NCI-H2107 treated with DMSO at 0.1 percent for 48 hours (cell line): ENCODE measurements at regions not wholly inside any gene's neighbourhood (a gene's known extent, or its start where the extent isn't known, plus 50 kb on each side); places are given as distances from the start of the nearest gene placed in this dataset.

Experiments
- DNase-seq: peaks from one replicate; lab custom pipeline; 2025; ENCODE audit not compliant: unreplicated experiment; lab: John Stamatoyannopoulos, UW

- DNase-seq = no peak
Observed at GRCh38 chr3:7897655-7898054, 604.0 kb upstream of the LMCD1 start.

GRCh38 chr3:7913283-7913682 lies 588.3 kb upstream of the LMCD1 start:
- no peak for DNase-seq

GRCh38 chr3:7915356-7915755 lies 586.3 kb upstream of the LMCD1 start:
- DNase-seq = no peak

- DNase-seq = no peak
Observed at GRCh38 chr3:7917443-7918151, 584.0 kb upstream of the LMCD1 start.

GRCh38 chr3:7920211-7920610 lies 581.4 kb upstream of the LMCD1 start:
- DNase-seq = no peak

- no peak for DNase-seq
Observed at GRCh38 chr3:7924228-7924627, 577.4 kb upstream of the LMCD1 start.

- no peak for DNase-seq
Observed at GRCh38 chr3:7927015-7927414, 574.6 kb upstream of the LMCD1 start.

GRCh38 chr3:7927864-7928263 lies 573.8 kb upstream of the LMCD1 start:
- DNase-seq = no peak

GRCh38 chr3:7929319-7929889 lies 572.2 kb upstream of the LMCD1 start:
- DNase-seq = no peak

GRCh38 chr3:7934362-7934761 lies 567.3 kb upstream of the LMCD1 start:
- no peak for DNase-seq

GRCh38 chr3:7947930-7948329 lies 553.7 kb upstream of the LMCD1 start:
- DNase-seq = no peak

GRCh38 chr3:7950890-7951289 lies 550.7 kb upstream of the LMCD1 start:
- DNase-seq = no peak

GRCh38 chr3:7953449-7954014 lies 548.1 kb upstream of the LMCD1 start:
- no peak for DNase-seq

- no peak for DNase-seq
Observed at GRCh38 chr3:7957024-7957423, 544.6 kb upstream of the LMCD1 start.

GRCh38 chr3:7959094-7959493 lies 542.5 kb upstream of the LMCD1 start:
- no peak for DNase-seq

GRCh38 chr3:7960601-7961000 lies 541.0 kb upstream of the LMCD1 start:
- no peak for DNase-seq

- no peak for DNase-seq
Observed at GRCh38 chr3:7962301-7962700, 539.3 kb upstream of the LMCD1 start.

- no peak for DNase-seq
Observed at GRCh38 chr3:7964899-7965298, 536.7 kb upstream of the LMCD1 start.

GRCh38 chr3:7973006-7973405 lies 528.6 kb upstream of the LMCD1 start:
- no peak for DNase-seq

GRCh38 chr3:7977245-7978086 lies 524.2 kb upstream of the LMCD1 start:
- no peak for DNase-seq

- DNase-seq = no peak
Observed at GRCh38 chr3:7978087-7978422, 523.6 kb upstream of the LMCD1 start.

- no peak for DNase-seq
Observed at GRCh38 chr3:7982126-7982525, 519.5 kb upstream of the LMCD1 start.
